NCI-H526 treated with DMSO at 0.1 percent for 48 hours (cell line): ENCODE measurements at regions not wholly inside any gene's neighbourhood (a gene's known extent, or its start where the extent isn't known, plus 50 kb on each side); places are given as distances from the start of the nearest gene placed in this dataset.

Source experiments
- DNase-seq: peaks from one replicate; lab custom pipeline; 2025; lab: John Stamatoyannopoulos, UW

DNA sequence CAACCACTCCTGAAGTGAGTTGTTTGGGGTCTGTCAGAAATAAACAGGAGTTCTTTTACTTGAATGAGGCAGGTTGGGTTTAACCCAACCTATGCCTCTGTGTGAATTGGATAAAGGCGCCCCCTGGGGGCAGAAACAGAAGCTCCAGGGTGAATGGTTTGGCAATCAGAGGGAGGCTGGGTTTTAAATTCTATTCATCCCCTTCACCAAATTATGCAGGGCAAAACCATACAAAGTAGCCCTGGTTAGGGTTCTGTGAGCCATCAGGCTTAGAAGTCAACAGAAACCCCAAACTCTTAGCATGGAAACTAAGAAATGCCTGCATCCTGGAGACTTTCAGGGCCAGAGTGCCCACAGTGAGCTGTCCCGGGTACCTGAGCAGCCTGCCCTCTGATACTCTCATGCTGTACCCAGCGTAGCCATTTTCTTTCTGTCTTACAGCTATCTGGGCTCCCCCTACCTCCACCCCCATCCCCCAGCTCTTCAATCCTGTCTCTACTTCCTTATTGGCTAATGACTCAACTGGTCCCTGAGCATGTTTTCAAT is 241.5 kb downstream of the ICOS start:
- DNase-seq: no peak

DNA sequence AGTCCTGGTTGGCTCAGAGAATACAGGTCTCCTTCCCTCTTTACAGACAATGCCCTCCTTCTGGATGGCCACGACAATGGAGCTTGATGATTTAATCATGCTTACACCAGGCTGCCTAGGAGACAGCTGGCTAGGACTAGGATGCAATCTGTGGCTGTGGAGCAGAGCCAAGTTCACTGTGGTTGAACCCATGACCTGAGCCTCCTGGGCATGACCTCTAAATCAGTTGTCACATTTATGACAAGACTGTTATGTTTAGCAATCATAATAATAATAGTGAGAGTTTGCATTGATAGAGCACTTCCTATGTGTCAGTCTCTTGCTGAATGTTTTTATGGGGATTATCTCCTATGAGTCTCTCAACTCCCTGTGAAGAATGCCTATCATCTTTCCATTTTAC is 244.1 kb downstream of the ICOS start:
- no peak for DNase-seq

DNA sequence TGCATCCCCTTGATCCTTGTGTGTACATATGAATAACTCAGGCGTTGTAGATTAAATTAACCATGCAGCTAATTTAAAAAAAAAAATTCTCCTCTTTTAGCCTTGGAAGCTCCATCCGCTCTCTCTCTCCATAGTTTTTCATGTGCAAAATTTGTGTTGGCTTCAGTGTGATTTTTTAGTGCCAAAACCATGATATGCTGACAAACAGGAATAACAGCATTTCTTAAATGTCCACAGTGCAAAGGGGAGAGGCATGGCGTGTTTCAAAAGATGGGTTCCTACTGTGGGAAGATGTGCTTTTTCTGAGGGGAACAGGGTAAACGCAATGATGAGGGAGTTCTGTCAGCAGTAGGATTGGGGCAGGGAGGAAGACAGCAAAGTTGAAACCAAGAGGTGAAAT is 247.0 kb downstream of the ICOS start:
- no peak for DNase-seq

DNA sequence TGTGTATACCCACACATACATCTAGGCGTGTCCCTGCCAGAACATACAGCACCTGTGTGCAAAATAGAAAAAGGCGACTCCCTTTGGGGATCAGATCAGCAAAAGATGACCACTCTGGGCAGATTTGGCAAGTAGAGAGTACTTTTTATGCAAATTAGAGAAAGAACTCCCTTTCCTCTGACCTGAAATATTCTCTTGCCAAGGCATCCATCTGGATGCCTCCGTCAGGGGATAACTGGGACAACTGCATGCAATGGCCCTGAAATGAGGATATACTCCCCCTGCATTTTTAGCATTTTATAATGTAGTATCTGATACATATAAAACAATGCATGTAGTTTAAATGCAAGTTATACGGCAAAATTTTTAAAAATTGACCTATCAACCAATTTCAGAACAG is 247.7 kb downstream of the ICOS start:
- no peak for DNase-seq

DNA sequence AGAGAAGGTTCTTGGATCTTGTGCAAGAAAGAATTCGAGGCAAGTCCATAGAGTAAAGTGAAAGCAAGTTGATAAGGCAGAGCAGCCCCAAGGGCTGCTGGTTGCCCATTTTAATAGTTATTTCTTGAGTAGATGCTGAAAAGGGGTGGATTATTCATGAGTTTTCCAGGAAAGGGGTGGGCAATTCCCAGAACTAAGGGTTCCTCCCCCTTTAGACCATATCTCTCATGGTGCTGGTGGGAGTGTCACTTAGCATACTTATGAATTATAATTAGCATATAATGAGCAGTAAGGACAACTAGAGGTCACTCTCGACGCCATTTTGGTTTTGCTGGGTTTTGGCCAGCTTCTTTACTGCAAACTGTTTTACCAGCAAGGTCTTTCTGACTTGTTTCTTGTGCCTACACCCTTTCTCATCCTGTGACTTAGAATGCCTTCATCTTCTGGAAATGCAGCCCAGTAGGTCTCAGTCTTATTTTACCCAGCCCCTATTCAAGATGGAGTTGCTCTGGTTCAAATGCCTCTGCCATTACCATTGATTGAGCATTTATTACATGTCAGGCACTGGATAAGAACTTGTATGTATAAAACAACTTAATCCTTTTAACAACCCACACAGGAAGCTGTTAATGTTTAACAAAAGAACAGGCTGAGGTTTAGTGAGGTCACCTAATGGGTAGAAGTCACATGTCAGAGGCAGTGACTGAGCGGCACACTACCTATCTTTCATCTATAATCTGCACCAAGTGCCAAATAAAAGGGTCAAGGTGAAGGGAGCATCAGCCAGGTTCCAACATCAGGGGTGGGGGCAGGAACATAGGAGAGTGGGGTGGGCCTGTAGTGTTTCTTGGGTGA is 250.9 kb downstream of the ICOS start:
- DNase-seq: no peak

DNA sequence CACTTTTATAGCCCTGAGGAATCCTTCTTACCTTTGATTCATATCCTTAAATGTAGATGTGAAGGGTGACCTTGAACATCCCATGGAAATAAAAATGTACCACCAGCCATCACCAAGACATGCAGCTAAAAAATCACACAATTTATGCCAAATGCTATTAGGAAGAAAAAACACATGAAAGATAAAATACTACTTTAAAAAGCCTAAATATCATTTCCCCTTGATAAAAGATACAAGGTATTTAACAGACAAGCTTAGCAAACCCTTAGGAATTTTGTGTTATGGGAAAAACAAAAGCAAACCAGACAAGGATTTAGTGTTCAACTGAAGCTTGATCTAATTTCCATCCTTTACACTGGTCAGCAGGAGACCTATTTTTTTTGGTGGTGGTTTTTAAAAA is 255.0 kb downstream of the ICOS start:
- no peak for DNase-seq

DNA sequence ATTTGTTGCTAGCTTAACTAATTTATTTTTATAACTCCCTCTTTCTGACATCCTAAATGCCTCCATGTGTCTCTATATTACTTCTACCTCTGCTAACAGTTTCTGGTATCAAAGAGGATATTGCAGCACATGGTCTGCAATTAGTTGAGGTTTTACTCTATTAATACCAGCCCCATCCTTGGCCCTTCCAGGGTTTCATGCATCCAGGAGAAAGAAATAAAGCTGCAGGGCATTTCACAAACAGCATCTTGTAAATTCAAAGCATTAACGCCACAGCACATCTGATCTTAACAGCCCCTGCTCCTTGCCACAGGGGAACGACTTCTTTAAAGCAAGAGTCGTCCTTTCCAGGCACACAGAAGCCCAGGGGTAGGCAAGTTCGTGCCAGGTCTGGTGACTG is 258.9 kb downstream of the ICOS start:
- DNase-seq: no peak

DNA sequence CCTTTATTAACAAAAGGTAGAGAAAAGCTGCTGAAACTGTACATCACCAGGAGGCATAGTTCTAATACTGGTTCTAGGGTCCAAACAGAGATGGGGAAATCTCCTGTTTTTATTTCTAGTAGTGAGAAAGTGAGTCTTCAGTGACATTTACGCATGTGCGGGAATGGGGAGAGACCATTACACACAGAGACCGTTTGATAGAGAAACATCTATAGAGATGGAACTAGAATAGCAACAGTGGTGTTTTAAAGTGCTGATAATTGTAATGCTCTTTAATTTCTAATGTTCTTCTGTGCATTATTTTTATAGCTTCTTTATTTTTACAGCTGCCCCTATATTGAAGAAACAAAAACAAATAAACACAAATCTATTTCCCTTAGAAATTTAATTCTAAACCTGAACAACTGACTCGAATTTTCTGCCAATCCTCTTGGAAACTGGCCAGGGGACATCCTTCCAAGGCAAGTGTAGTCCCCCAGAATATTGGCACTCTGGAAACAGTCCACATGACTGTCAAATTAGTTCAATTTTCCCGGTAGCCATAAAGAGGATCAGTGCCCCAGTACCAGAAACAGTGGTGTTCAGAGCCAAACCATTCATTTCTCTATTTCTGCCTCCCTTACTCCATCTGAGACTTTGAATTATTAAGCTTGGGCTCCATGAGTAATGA is 260.9 kb downstream of the ICOS start:
- no peak for DNase-seq

DNA sequence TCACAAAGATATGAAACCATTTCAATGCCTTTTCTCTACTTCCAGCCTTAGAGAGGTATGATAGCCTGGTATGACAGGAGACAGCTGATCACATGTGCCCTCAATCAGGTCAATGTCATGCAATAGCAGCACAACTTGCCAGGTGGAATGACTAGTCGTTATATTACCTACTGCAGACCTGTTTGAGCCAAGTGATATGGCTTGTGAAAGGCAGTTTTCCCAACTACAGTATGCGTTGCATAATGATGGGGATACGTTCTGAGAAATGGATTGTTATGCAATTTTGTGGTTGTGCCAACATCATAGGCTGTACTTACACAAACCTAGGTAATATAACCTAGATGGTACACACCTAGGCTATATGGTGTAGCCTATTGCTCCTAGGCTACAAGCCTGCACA is 262.8 kb downstream of the ICOS start:
- DNase-seq: no peak

DNA sequence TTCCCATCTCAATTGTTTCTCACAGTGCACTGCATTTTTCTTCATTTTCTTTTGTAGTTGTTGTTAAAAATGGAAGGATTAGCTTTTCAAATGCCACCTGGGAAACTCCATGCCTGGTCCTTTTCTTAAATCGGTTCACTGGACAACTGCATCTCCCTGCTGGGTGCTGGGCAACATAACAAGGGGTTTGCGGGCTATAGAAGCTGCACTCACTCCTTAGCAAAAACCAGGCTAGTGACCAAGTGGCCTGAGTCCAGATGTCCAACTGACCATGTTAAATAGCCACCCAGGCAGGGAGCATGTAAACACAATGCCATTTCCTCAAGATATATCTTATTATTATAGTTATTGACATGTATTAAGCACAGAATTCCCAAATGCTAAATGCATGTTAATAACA is 264.9 kb downstream of the ICOS start:
- DNase-seq: no peak

DNA sequence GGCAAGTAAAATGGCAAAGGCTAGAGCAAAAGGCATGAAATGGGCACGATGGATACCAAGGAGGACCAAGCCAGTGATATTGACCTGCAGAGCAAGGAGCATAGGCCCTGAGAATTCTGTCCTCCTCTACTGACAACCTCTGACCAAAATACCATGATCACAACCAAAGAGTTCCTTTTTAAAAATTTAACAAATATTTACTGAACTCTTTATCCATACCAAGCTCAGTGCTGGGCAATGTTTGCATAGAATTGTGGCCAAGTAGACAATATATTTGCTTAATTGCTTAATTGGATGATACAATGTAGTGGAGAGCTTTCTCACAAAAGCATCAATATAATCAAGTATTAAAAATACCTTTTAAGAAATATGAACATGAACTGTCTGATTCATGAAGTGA is 265.7 kb downstream of the ICOS start:
- no peak for DNase-seq

DNA sequence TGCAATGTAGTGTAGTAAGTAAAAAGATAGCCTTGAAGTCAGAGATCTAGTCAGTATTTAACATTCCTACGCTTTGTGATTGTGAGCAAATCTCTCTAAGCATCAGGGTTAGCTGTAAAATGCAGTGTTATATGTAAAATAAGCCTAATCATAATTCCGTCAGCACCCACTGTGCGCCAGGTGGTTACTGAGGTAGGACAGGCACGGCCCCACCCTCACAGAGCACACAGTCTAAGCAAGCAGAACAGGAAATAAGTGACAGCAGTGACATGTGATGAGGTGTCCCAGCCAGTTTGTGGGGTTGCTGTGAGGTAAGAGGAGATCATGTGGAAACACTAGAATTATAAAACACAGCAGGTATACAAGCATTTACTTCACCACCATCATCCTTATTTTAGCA is 267.1 kb downstream of the ICOS start:
- no peak for DNase-seq

DNA sequence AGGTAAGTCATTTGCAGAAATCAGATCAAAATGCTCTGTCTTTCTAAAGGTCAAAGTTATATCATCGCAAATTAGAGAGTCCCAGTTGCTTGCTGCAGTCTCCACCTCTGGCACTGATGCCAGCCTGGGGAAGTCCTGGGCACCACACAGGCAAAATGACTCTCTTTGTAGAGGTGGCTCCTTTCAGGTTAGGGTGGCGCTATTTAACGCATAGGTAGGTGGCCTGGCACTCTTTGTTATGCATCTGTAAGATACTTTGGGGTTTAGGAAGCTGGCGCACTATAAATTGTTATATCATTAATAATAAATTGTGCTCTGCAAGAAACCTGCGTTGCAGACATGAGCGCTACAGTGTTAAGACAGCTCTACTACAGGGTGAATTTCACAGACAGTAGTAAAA is 268.5 kb downstream of the ICOS start:
- no peak for DNase-seq

DNA sequence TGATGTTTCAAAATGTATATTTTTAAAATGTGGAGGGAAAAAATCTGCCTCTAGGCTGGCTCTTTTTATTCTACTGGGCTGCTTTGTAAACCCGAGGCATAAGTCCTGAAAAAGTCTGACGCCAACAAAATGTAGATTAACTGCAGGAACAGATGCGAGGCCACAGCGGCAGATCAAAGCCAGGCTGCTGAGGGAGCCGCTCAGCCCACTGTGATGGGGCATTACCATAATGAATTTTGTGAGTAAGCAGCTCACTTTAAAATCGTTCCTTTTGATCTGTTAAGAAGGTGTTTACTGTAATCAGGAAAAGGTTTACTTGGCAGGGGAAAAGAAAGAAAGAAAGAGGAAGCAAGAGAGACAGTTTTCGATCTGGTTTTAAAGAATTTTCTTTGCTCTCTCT is 269.0 kb downstream of the ICOS start:
- no peak for DNase-seq

DNA sequence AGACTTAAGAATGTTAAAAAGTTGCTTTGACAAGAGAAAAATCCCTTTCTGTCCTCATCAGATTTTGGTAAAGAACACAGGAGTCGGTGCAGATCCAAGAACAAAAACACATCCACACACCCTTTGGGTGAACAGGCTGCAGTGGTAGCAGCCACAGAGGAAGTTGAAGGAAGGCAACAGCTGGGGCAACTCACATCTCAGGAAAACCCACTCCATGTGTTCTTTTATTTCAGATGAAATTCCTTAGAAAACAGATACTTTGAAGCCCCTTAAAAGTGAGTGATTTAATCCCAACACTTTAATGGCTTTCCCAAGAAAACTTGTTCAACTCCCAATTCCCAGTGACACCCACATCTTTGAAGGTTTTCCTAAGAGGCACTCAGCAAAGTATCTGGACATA is 271.3 kb downstream of the ICOS start:
- no peak for DNase-seq

DNA sequence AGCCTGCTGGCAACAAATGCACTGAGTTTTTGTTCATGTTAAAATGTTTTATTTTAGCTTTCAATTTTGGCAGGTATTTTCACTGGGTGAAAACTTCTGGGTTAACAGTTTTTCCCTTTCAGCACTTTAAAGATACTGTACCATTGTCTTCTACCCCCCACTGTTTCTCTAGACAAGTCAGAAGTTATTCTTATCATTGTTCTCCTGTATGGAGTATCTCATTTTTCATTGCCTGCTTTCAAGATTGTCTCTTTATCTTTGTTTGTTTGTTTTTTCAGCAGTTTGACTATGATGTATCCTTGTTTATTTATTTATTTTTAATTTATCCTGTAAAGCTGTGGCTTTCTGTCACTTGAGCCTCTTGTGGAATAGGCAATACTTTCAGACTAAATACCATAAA is 277.0 kb downstream of the ICOS start:
- no peak for DNase-seq

DNA sequence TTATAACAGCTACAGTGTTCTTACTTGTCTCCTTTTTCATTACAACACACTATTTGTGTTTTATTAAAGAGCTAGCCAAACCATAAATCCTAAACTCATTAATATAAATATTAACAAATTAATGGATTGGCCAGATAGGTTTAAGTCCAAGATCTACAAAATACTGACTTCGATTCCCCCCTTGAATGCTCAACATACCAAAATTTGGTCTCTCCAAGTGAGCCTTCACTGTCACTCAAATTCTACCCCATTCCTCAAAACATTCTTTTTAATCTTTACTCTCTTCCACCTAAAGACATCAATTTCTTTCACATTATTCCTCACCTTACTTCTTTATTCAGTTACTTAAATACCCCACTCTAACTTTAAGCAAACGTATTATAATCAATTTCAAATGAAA is 281.5 kb downstream of the ICOS start:
- no peak for DNase-seq

DNA sequence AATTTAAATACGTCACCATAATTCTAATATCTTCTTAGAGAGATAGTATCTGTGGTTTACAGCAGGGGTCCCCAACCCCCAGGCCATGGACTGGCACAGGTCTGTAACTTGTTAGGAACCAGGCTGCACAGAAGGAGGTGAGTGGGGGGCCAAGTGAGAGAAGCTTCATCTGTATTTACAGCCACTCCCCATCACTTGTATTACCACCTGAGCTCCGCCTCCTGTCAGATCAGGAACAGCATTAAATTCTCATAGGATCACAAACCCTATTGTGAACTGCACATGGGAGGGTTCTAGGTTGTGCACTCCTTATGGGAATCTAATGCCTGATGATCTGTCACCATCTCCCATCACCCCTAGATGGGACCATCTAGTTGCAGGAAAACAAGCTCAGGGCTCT is 282.6 kb downstream of the ICOS start:
- DNase-seq: no peak

DNA sequence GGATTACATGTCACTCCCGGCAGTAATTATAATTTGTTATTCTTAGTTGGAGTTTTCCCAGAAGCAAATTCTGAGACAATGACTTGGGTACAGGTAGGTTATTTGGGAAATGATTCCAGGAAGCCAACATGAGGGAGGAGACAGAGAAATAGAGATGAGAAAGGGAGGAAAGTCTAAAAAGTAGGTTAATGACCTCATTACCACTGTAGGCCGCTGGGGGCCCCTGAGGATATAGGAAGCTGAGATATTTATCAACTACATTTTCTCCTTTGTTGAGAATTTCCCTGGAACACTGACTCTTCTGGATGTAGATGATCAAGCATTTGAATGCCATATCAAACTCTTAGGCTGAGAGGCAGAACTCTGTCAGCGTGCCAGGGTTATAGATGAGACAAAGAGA is 284.3 kb downstream of the ICOS start:
- DNase-seq: no peak

DNA sequence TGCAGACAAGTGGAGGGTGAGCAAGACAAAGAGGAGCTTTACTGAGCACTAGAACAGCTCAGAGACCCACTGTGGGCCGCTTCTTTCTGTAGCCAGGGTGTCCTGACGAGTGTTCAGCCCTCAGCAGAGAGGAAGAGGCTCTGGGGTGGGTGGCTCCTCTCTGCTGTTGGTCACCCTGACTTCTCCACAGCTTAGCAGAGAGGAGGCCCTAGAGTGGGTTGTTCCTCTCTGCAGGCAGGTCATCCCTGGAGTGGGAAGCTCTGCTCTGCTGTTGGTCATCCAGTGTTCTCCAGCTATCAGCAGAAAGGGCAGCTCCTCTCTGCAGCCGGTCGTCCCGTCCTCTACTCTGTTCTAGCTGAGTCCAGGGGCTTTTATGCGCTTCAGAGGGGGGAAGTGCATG is 286.5 kb downstream of the ICOS start:
- no peak for DNase-seq

DNA sequence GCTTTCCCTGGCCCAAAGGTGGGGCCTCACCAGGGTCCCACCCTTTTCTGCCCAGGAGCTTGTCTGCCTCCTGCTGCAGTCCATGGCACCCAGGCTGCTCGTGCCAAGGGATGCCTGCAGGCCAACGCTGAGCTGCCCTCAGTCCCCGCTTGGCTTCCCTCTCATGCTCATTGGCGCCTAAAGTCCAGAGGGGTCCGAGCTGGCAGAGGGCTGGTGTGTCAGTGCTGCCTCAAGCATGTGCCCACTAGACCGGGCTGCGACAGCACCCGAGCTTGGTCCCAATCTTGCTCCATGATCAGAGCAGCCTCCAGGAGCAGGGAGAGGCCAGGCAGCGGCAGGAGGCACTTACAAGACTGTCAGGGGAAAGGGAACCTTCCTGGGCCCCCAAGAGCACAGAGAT is 287.0 kb downstream of the ICOS start:
- DNase-seq: no peak

DNA sequence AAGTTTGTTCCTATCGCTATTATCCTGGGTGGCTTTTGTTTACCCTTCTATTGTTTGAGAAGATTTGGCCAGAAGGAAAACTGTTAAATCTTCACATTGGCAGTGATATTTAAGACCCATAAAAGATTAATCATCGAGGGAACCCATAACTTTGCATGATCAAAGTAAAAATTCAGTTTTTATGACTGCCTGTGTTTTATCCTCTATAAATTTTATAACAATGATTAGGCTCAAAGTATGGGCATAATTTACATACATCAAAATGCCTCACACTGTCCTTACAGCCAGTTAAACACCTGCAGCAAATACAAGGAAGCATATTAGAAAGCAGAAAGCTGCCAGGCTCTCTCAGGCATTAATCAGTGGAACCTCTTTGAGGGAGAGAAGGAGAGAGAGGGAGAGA is 289.1 kb downstream of the ICOS start:
- peak; percentile 72 for DNase-seq

DNA sequence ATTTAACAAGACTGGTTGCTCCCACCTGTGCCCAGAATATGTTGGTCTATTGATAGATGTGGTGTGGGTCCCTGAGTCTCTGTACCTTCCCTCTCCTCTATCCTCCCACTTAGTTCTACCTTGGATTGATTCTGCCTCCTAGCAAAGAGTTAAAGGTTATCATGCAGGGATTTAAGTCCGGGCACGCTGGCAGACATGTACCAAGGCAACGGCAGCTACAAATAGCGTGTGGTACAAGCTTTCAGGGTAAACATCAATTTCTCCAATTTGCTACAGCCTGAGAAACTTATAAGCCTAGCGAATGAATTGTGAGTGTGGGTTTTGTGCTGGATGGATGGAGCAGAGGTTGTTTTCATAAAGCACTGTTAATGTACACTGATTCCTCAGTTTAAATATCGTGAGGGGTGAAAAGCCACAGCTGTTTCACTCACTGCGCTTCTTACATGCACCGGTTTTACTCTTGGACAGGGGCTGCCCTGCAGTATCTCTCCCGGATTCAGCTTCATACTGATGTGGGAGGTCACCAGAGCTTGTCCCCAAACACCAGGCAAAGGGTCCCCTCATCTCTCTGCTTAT is 289.8 kb downstream of the ICOS start:
- DNase-seq: no peak
